NCI-H2081 (cell line): ENCODE measurements at regions not wholly inside any gene's neighbourhood (a gene's known extent, or its start where the extent isn't known, plus 50 kb on each side); places are given as distances from the start of the nearest gene placed in this dataset.

Experiments
- DNase-seq, 2 experiments: peaks; one replicate each; lab custom pipeline; 2025; lab: John Stamatoyannopoulos, UW

GRCh38 chr1:222911866-222912265, 97.0 kb downstream of the DISP1 start:
- no peak for DNase-seq

GRCh38 chr1:222912730-222913129, 97.9 kb downstream of the DISP1 start:
- DNase-seq = no peak

GRCh38 chr1:222914861-222915632, 100.2 kb downstream of the DISP1 start:
- DNase-seq = no peak

- peak in 1 of 2 experiments; percentile 23 for DNase-seq
Measured at GRCh38 chr1:222916100-222916499, 101.3 kb downstream of the DISP1 start.

- DNase-seq = no peak
Measured at GRCh38 chr1:222918801-222919477, 104.1 kb downstream of the DISP1 start.

GRCh38 chr1:222919478-222919865, 104.6 kb downstream of the DISP1 start:
- no peak for DNase-seq

- no peak for DNase-seq
Measured at GRCh38 chr1:222920169-222920568, 105.3 kb downstream of the DISP1 start.

- peak in 1 of 2 experiments; percentile 27 for DNase-seq
Measured at GRCh38 chr1:222921945-222922344, 107.1 kb downstream of the DISP1 start.

- DNase-seq = no peak
Measured at GRCh38 chr1:222923506-222923905, 108.7 kb downstream of the DISP1 start.

- DNase-seq = no peak
Measured at GRCh38 chr1:222924136-222924706, 109.4 kb downstream of the DISP1 start.

- DNase-seq = peak in 1 of 2 experiments; percentile 61
Measured at GRCh38 chr1:222926566-222926965, 111.7 kb downstream of the DISP1 start.

- DNase-seq = peak in 1 of 2 experiments; percentile 35
Measured at GRCh38 chr1:222927031-222927430, 112.2 kb downstream of the DISP1 start.

GRCh38 chr1:222928212-222928611, 113.4 kb downstream of the DISP1 start:
- peak; percentile 71 to 94 for DNase-seq

GRCh38 chr1:222930070-222930469, 115.2 kb downstream of the DISP1 start:
- DNase-seq = peak in 1 of 2 experiments; percentile 25

GRCh38 chr1:222931023-222931422, 116.2 kb downstream of the DISP1 start:
- no peak for DNase-seq

- no peak for DNase-seq
Measured at GRCh38 chr1:222933273-222933672, 118.4 kb downstream of the DISP1 start.

- DNase-seq = no peak
Measured at GRCh38 chr1:222935239-222935900, 120.5 kb downstream of the DISP1 start.

GRCh38 chr1:222936042-222936441, 121.2 kb downstream of the DISP1 start:
- DNase-seq = no peak

GRCh38 chr1:222938986-222939385, 124.1 kb downstream of the DISP1 start:
- DNase-seq = no peak

GRCh38 chr1:222940095-222940494, 125.3 kb downstream of the DISP1 start:
- no peak for DNase-seq

GRCh38 chr1:222940906-222941305, 126.1 kb downstream of the DISP1 start:
- DNase-seq = peak in 1 of 2 experiments; percentile 32

GRCh38 chr1:222941425-222941824, 126.6 kb downstream of the DISP1 start:
- DNase-seq = no peak
